ENCODE measurements at regions not wholly inside any gene's neighbourhood (a gene's known extent, or its start where the extent isn't known, plus 50 kb on each side); places are given as distances from the start of the nearest gene placed in this dataset.

GRCh38 chrX:138001226-138001625, 435.3 kb downstream of the ZIC3 start:
- Histone ChIP-seq H3K9ac (no peak overlapping the region), H3K4me3 (ENCODE audit: low read depth, low read length) (no peak overlapping the region), H3K27me3 (ENCODE audit: control insufficient read depth, insufficient read depth, low read length) (no peaks in the 10 kb centered on the region), H3K27ac (no peak overlapping the region), H2AFZ (no peak overlapping the region), H3K4me2 (ENCODE audit: low read length) (no peak overlapping the region), H3K36me3 (ENCODE audit: control insufficient read depth, insufficient read depth, low read length) (no peaks in the 10 kb centered on the region), H3K9me3 (ENCODE audit: control insufficient read depth, low read length) (no peaks in the 10 kb centered on the region), H3K4me1 (no peaks in the 10 kb centered on the region), H3K79me2 (no peaks in the 10 kb centered on the region)
- TF ChIP-seq, protein P1, sequence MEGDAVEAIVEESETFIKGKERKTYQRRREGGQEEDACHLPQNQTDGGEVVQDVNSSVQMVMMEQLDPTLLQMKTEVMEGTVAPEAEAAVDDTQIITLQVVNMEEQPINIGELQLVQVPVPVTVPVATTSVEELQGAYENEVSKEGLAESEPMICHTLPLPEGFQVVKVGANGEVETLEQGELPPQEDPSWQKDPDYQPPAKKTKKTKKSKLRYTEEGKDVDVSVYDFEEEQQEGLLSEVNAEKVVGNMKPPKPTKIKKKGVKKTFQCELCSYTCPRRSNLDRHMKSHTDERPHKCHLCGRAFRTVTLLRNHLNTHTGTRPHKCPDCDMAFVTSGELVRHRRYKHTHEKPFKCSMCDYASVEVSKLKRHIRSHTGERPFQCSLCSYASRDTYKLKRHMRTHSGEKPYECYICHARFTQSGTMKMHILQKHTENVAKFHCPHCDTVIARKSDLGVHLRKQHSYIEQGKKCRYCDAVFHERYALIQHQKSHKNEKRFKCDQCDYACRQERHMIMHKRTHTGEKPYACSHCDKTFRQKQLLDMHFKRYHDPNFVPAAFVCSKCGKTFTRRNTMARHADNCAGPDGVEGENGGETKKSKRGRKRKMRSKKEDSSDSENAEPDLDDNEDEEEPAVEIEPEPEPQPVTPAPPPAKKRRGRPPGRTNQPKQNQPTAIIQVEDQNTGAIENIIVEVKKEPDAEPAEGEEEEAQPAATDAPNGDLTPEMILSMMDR (IDR thresholded peaks at IDR 0.05): no peak

DNA sequence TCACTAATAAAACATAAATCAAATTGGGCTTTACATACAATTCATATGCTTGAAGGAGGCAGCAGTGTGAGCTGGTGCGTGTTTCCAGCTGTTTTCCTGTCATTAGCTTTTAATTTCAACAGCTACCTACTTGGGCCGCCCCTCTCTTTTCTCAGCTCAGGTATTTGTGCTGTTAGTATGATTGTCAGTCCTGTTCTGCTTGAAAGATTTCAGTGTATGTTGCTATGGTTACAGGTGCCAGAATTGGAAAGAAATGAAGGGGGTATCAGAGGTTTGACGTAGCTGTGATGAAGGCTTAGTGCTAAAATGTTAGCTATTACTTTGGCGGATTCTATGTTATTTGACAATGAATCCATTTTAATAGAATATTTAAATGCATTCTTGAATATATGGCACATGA, 440.3 kb downstream of the ZIC3 start:
- Histone ChIP-seq H3K36me3 (ENCODE audit: control insufficient read depth, insufficient read depth, low read length) (no peaks in the 10 kb centered on the region), H3K4me1 (no peaks in the 10 kb centered on the region), H2AFZ (no peak overlapping the region), H3K27me3 (ENCODE audit: control insufficient read depth, insufficient read depth, low read length) (no peaks in the 10 kb centered on the region), H3K79me2 (no peaks in the 10 kb centered on the region), H3K9ac (no peak overlapping the region), H3K9me3 (ENCODE audit: control insufficient read depth, low read length) (no peaks in the 10 kb centered on the region), H3K4me2 (ENCODE audit: low read length) (no peak overlapping the region), H3K4me3 (ENCODE audit: low read depth, low read length) (no peak overlapping the region), H3K27ac (no peak overlapping the region)
- TF ChIP-seq, protein P1 (IDR thresholded peaks at IDR 0.05): no peak

- Histone ChIP-seq H3K4me3 (ENCODE audit: low read depth, low read length) (no peak overlapping the region), H3K4me2 (ENCODE audit: low read length) (no peak overlapping the region), H3K36me3 (ENCODE audit: control insufficient read depth, insufficient read depth, low read length) (no peaks in the 10 kb centered on the region), H3K79me2 (no peaks in the 10 kb centered on the region), H3K27ac (no peak overlapping the region), H3K4me1 (no peaks in the 10 kb centered on the region), H3K27me3 (ENCODE audit: control insufficient read depth, insufficient read depth, low read length) (no peaks in the 10 kb centered on the region), H2AFZ (no peak overlapping the region), H3K9me3 (ENCODE audit: control insufficient read depth, low read length) (no peaks in the 10 kb centered on the region), H3K9ac (no peak overlapping the region)
- TF ChIP-seq, protein P1 (IDR thresholded peaks at IDR 0.05): no peak
Measured at GRCh38 chrX:138008281-138008680, 442.4 kb downstream of the ZIC3 start.

GRCh38 chrX:138011468-138011867, 445.5 kb downstream of the ZIC3 start:
- H3K4me2 ChIP-seq (ENCODE audit: low read length): no peak overlapping the region
- H3K9ac ChIP-seq: no peak overlapping the region
- no peaks in the 10 kb centered on the region for H3K36me3 ChIP-seq (ENCODE audit: control insufficient read depth, insufficient read depth, low read length)
- no peaks in the 10 kb centered on the region for H3K4me1 ChIP-seq
- H3K27me3 ChIP-seq (ENCODE audit: control insufficient read depth, insufficient read depth, low read length): no peaks in the 10 kb centered on the region
- no peak overlapping the region for H2AFZ ChIP-seq
- TF ChIP-seq, protein P1 (IDR thresholded peaks at IDR 0.05): no peak
- no peak overlapping the region for H3K4me3 ChIP-seq (ENCODE audit: low read depth, low read length)
- H3K27ac ChIP-seq: no peak overlapping the region
- no peaks in the 10 kb centered on the region for H3K79me2 ChIP-seq
- no peaks in the 10 kb centered on the region for H3K9me3 ChIP-seq (ENCODE audit: control insufficient read depth, low read length)

- Histone ChIP-seq H3K9me3 (ENCODE audit: control insufficient read depth, low read length) (no peaks in the 10 kb centered on the region), H3K4me1 (no peaks in the 10 kb centered on the region), H3K27ac (no peak overlapping the region), H2AFZ (no peak overlapping the region), H3K9ac (no peak overlapping the region), H3K27me3 (ENCODE audit: control insufficient read depth, insufficient read depth, low read length) (no peaks in the 10 kb centered on the region), H3K79me2 (no peaks in the 10 kb centered on the region), H3K4me2 (ENCODE audit: low read length) (no peak overlapping the region), H3K4me3 (ENCODE audit: low read depth, low read length) (no peak overlapping the region), H3K36me3 (ENCODE audit: control insufficient read depth, insufficient read depth, low read length) (no peaks in the 10 kb centered on the region)
- TF ChIP-seq, protein P1 (IDR thresholded peaks at IDR 0.05): no peak
Measured at GRCh38 chrX:138014577-138014976, 448.6 kb downstream of the ZIC3 start.

Measured in parathyroid adenoma (tissue), 2 donors.